HepG2 (cell line): ENCODE measurements at regions not wholly inside any gene's neighbourhood (a gene's known extent, or its start where the extent isn't known, plus 50 kb on each side); places are given as distances from the start of the nearest gene placed in this dataset.

ENCODE experiments used
- ATAC-seq: fragments of 200-7000 bp; cut with Tn5 transposase; 3 replicates; pipeline ENCODE4 v1.9.1; 2020; ENCODE audit warnings: mild to moderate bottlenecking, moderate library complexity
- BruUV-seq: library from RNA; stranded (reverse); fragments of 400-500 nt; replicated peaks from 2 replicates; lab custom pipeline; 2021; lab: Mats Ljungman, UMichigan
- CTCF ChIA-PET: fragments of 300-600 bp; formaldehyde crosslinking; extraction: SDS; loops from one replicate; lab custom pipeline; 2021; ENCODE audit warnings: low total read pairs, inconsistent platforms, low intra/inter-chr PET ratio; lab: Yijun Ruan, JAX
- POLR2A ChIA-PET: fragments of 350-600 bp; sonication (Branson Sonifier 250); formaldehyde crosslinking; loops from one replicate; lab custom pipeline; 2020; ENCODE audit warnings: antibody characterized with exemption, inconsistent platforms; lab: Yijun Ruan, JAX
- DNase-seq: peaks from one replicate; pipeline ENCODE4 v3.0.0-alpha.2; 2015; ENCODE audit warnings: low spot score
- FAIRE-seq: peaks from 3 replicates; lab custom pipeline; 2011; peaks lifted over from hg19 to GRCh38; lab: Jason Lieb, UNC
- H2AFZ ChIP-seq: one replicate; pipeline ENCODE4 v1.6.1; 2011; ENCODE audit warnings: low read length, inconsistent platforms
- H3K27ac ChIP-seq: fragments of 300-600 bp; 3 replicates; pipeline ENCODE4 v1.8.0; 2011; ENCODE audit warnings: mixed run types, mild to moderate bottlenecking, mixed read lengths, low read length, inconsistent platforms; ENCODE audit not compliant: insufficient read depth; ENCODE audit errors: extremely low read length
- H3K27me3 ChIP-seq, 2 experiments: fragments of 200-600 bp in 1 of 2; 2 replicates in 1 of 2; 3 replicates in 1 of 2; pipeline versions ENCODE4 v1.6.0 to v1.8.0; 2011; ENCODE audit warnings: low read length in 2 of 2, mild to moderate bottlenecking in 2 of 2, moderate library complexity in 2 of 2, inconsistent platforms in 1 of 2; ENCODE audit not compliant: insufficient read depth in 2 of 2, control insufficient read depth in 1 of 2
- H3K36me3 ChIP-seq, 2 experiments: fragments of 200-600 bp in 1 of 2; replicated peaks in 1 of 2; 2 replicates in 1 of 2; 3 replicates in 1 of 2; pipeline versions ENCODE4 v1.5.1 to v1.8.0; 2011; ENCODE audit warnings: low read length in 2 of 2, inconsistent platforms in 1 of 2; ENCODE audit not compliant: insufficient read depth in 2 of 2, control insufficient read depth in 1 of 2
- H3K4me1 ChIP-seq: 2 replicates; pipeline ENCODE4 v1.5.1; 2012; ENCODE audit warnings: low read length, inconsistent platforms; ENCODE audit not compliant: insufficient read depth
- H3K4me2 ChIP-seq: 2 replicates; pipeline ENCODE4 v1.6.0; 2011; ENCODE audit warnings: low read depth, low read length, inconsistent platforms
- H3K4me3 ChIP-seq, 3 experiments: fragments of 200-600 bp in 1 of 3; sonication (generic), shearing (Covaris generic) in 1 of 3; replicated peaks in 1 of 3; 2 replicates each; pipeline ENCODE4 v1.5.1; 2011 to 2016; ENCODE audit warnings: low read length in 3 of 3, inconsistent platforms in 2 of 3, low read depth in 2 of 3, mild to moderate bottlenecking in 2 of 3, control low read depth in 1 of 3, mixed read lengths in 1 of 3; ENCODE audit not compliant: insufficient read depth in 1 of 3
- H3K79me2 ChIP-seq: one replicate; pipeline ENCODE4 v1.6.1; 2011; ENCODE audit warnings: low read length, inconsistent platforms; ENCODE audit not compliant: insufficient read depth
- H3K9ac ChIP-seq: 2 replicates; pipeline ENCODE4 v1.6.0; 2011; ENCODE audit warnings: mild to moderate bottlenecking, low read depth, low read length, inconsistent platforms; ENCODE audit not compliant: insufficient read depth
- H3K9me3 ChIP-seq: 2 replicates; pipeline ENCODE4 v1.5.1; 2012; ENCODE audit warnings: mild to moderate bottlenecking, low read length
- H4K20me1 ChIP-seq: 2 replicates; pipeline ENCODE4 v1.6.0; 2011; ENCODE audit warnings: inconsistent platforms, mild to moderate bottlenecking, low read length, moderate library complexity; ENCODE audit not compliant: insufficient read depth
- BATF2 ChIP-seq: sonication (generic); formaldehyde crosslinking; IDR thresholded peaks from 2 replicates; pipeline ENCODE4 v1.8.0; 2022; ENCODE audit warnings: mild to moderate bottlenecking, missing genetic modification reagents, moderate library complexity
- BCL6 ChIP-seq: IDR thresholded peaks from 2 replicates; pipeline ENCODE4 v1.6.1; 2016; ENCODE audit warnings: missing genetic modification reagents, missing compliant biosample characterization
- FUBP1 ChIP-seq: sonication (generic); formaldehyde crosslinking; IDR thresholded peaks from 2 replicates; pipeline ENCODE4 v1.5.1; 2020; ENCODE audit warnings: missing genetic modification reagents, mild to moderate bottlenecking, borderline replicate concordance
- HHEX ChIP-seq: IDR thresholded peaks from 2 replicates; pipeline ENCODE4 v1.6.1; 2016; ENCODE audit warnings: control low read depth
- ISX ChIP-seq: sonication (generic); formaldehyde crosslinking; conservative IDR thresholded peaks from 2 replicates; pipeline ENCODE4 v1.5.0; 2020; ENCODE audit warnings: missing genetic modification reagents
- KDM6A ChIP-seq: IDR thresholded peaks from 2 replicates; pipeline ENCODE4 v1.6.1; 2016; ENCODE audit warnings: low read depth
- MED13 ChIP-seq: sonication (generic); formaldehyde crosslinking; IDR thresholded peaks from 2 replicates; pipeline ENCODE4 v1.5.0; 2020; ENCODE audit warnings: missing genetic modification reagents
- NCOA2 ChIP-seq: sonication (generic); formaldehyde crosslinking; IDR thresholded peaks from 2 replicates; pipeline ENCODE4 v1.8.0; 2022; ENCODE audit warnings: inconsistent platforms
- NFE2L1 ChIP-seq: sonication (generic); formaldehyde crosslinking; IDR thresholded peaks from 2 replicates; pipeline ENCODE4 v1.4.0; 2020; ENCODE audit warnings: missing genetic modification reagents, mild to moderate bottlenecking, borderline replicate concordance
- SALL1 ChIP-seq: sonication (generic); formaldehyde crosslinking; IDR thresholded peaks from 2 replicates; pipeline ENCODE4 v1.8.0; 2022; ENCODE audit warnings: mild to moderate bottlenecking, missing genetic modification reagents
- SOX5 ChIP-seq: IDR thresholded peaks from 2 replicates; pipeline ENCODE4 v1.6.1; 2016; ENCODE audit warnings: borderline replicate concordance
- TEAD3 ChIP-seq: optimal IDR thresholded peaks from 2 replicates; pipeline ENCODE3; 2016; ENCODE audit warnings: borderline replicate concordance
- ZBTB20 ChIP-seq: sonication (generic); formaldehyde crosslinking; IDR thresholded peaks from 2 replicates; pipeline ENCODE4 v1.8.1; 2023; ENCODE audit warnings: missing genetic modification reagents, low read depth, mild to moderate bottlenecking, borderline replicate concordance
- ZNF382 ChIP-seq: sonication (generic); formaldehyde crosslinking; IDR thresholded peaks from 2 replicates; pipeline ENCODE4 v1.5.0; 2020; ENCODE audit warnings: missing genetic modification reagents, mild to moderate bottlenecking, borderline replicate concordance
- ZNF614 ChIP-seq: IDR thresholded peaks from 2 replicates; pipeline ENCODE4 v1.6.1; 2018; ENCODE audit warnings: missing biosample characterization, missing genetic modification reagents, inconsistent platforms, borderline replicate concordance
- ZNF652 ChIP-seq: IDR thresholded peaks from 2 replicates; pipeline ENCODE4 v1.6.1; 2016; ENCODE audit warnings: low read depth, borderline replicate concordance
- ZNF713 ChIP-seq: sonication (generic); formaldehyde crosslinking; IDR thresholded peaks from 2 replicates; pipeline ENCODE4 v1.4.0; 2020; ENCODE audit warnings: mild to moderate bottlenecking, missing genetic modification reagents
- ZNF770 ChIP-seq: sonication (generic); formaldehyde crosslinking; IDR thresholded peaks from 2 replicates; pipeline ENCODE4 v1.5.0; 2020; ENCODE audit warnings: mild to moderate bottlenecking, missing genetic modification reagents
- WGBS: methylation state at CpG from one replicate; pipeline ENCODE4 v1.1.6; 2017; ENCODE audit warnings: low lambda C conversion rate; 5-methylcytosine and 5-hydroxymethylcytosine counted together
- in situ Hi-C: cut with HindIII; loops from 2 replicates; pipeline ENCODE4 v1.10.0; 2017; ENCODE audit warnings: low pct_unique_long_range_greater_than_20kb; ENCODE audit not compliant: extremely low pct_ligation_motif_present
- intact Hi-C: fragments of 100-400 bp; cut with micrococcal nuclease; formaldehyde crosslinking; loops from one replicate; pipeline ENCODE4 v1.10.0; 2022; ENCODE audit not compliant: unreplicated experiment

- H2AFZ ChIP-seq = no peak overlapping the region
- H4K20me1 ChIP-seq = no peaks in the 10 kb centered on the region
- in situ Hi-C loops = no loop called here
- ChIA-PET POLR2A (no interaction called here), CTCF (no interaction called here)
- no peaks in the 10 kb centered on the region for H3K36me3 ChIP-seq
- H3K4me3 ChIP-seq = no peak overlapping the region
- H3K79me2 ChIP-seq = no peaks in the 10 kb centered on the region
- H3K4me2 ChIP-seq = peak overlapping the region; percentile 37
- 6% methylated on average over 6 of the region's 6 CpGs for WGBS
- peaks cover 27% of the 10 kb centered on the region for H3K4me1 ChIP-seq
- H3K27ac ChIP-seq = no peak overlapping the region
- TF ChIP-seq BATF2 (CRISPR knock-in tag) = no peak
- no peak for TF ChIP-seq ZNF652 (CRISPR knock-in tag)
- TF ChIP-seq MED13 = no peak
- TF ChIP-seq NCOA2 (CRISPR knock-in tag) = no peak
- TF ChIP-seq ZNF713 (CRISPR knock-in tag) = no peak
- no peak for TF ChIP-seq ZNF382
- TF ChIP-seq ZBTB20 (CRISPR knock-in tag) = no peak
- TF ChIP-seq BCL6 (CRISPR knock-in tag) = peak; percentile 15; the same call in 1 of the 2 replicates
- TF ChIP-seq KDM6A (CRISPR knock-in tag) = no peak
- no peak for TF ChIP-seq HHEX (CRISPR knock-in tag)
- TF ChIP-seq TEAD3 = peak; percentile 57
- no peak for TF ChIP-seq NFE2L1 (CRISPR knock-in tag)
- peak; percentile 28; the same call in 1 of the 2 replicates for TF ChIP-seq SALL1 (CRISPR knock-in tag)
- no peak for TF ChIP-seq FUBP1 (CRISPR knock-in tag)
- no peak for TF ChIP-seq ZNF770 (CRISPR knock-in tag)
- no peak for TF ChIP-seq ISX (CRISPR knock-in tag)
- TF ChIP-seq ZNF614 (CRISPR knock-in tag) = no peak
- peak; percentile 18; the same call in 1 of the 2 replicates for TF ChIP-seq SOX5 (CRISPR knock-in tag)
- ATAC-seq (peak; percentile 60), DNase-seq (peak; percentile 38), FAIRE-seq (no peak)
- BruUV-seq = no TSS peak
- no peaks in the 10 kb centered on the region for H3K27me3 ChIP-seq
- intact Hi-C loops = no loop called here
- no peak overlapping the region for H3K9ac ChIP-seq
- H3K9me3 ChIP-seq = no peaks in the 10 kb centered on the region
Observed at GRCh38 chr5:14967166-14967565, 95.6 kb upstream of the ANKH start.
